Nephron (organoid): ENCODE measurements at regions not wholly inside any gene's neighbourhood (a gene's known extent, or its start where the extent isn't known, plus 50 kb on each side); places are given as distances from the start of the nearest gene placed in this dataset.

ENCODE experiments used
- H3K27ac Mint-ChIP-seq, 3 experiments: 2 replicates each; pipeline ENCODE4 v1.8.0; 2020; ENCODE audit warnings: mixed read lengths in 3 of 3, mild to moderate bottlenecking in 2 of 3, moderate library complexity in 1 of 3
- H3K27me3 Mint-ChIP-seq: 2 replicates; pipeline ENCODE4 v1.8.0; 2021; ENCODE audit warnings: low read depth, mild to moderate bottlenecking, moderate library complexity, mixed read lengths
- H3K36me3 Mint-ChIP-seq: 2 replicates; pipeline ENCODE4 v1.8.0; 2020; ENCODE audit warnings: low read depth, mixed read lengths
- H3K4me1 Mint-ChIP-seq: 2 replicates; pipeline ENCODE4 v1.8.0; 2020; ENCODE audit warnings: mixed read lengths
- H3K4me3 Mint-ChIP-seq, 3 experiments: 2 replicates each; pipeline ENCODE4 v1.8.0; 2020; ENCODE audit warnings: mild to moderate bottlenecking in 3 of 3, mixed read lengths in 3 of 3, moderate library complexity in 2 of 3
- H3K9me3 Mint-ChIP-seq: 2 replicates; pipeline ENCODE4 v1.8.0; 2020; ENCODE audit warnings: mixed read lengths
- TF ChIP-seq, protein P1 (sequence below), 3 experiments: fragments of 200-600 bp; sonication (generic); IDR thresholded peaks; one replicate each; pipeline ENCODE4 v1.5.0; 2021; ENCODE audit warnings: antibody characterized with exemption in 3 of 3; ENCODE audit not compliant: unreplicated experiment in 3 of 3

- Mint-ChIP-seq H3K9me3 (peaks cover 6% of the 10 kb centered on the region), H3K27me3 (no peaks in the 10 kb centered on the region), H3K36me3 (no peaks in the 10 kb centered on the region), H3K27ac (no peak overlapping the region), H3K4me3 (no peak overlapping the region), H3K4me1 (no peaks in the 10 kb centered on the region)
- TF ChIP-seq, protein P1, sequence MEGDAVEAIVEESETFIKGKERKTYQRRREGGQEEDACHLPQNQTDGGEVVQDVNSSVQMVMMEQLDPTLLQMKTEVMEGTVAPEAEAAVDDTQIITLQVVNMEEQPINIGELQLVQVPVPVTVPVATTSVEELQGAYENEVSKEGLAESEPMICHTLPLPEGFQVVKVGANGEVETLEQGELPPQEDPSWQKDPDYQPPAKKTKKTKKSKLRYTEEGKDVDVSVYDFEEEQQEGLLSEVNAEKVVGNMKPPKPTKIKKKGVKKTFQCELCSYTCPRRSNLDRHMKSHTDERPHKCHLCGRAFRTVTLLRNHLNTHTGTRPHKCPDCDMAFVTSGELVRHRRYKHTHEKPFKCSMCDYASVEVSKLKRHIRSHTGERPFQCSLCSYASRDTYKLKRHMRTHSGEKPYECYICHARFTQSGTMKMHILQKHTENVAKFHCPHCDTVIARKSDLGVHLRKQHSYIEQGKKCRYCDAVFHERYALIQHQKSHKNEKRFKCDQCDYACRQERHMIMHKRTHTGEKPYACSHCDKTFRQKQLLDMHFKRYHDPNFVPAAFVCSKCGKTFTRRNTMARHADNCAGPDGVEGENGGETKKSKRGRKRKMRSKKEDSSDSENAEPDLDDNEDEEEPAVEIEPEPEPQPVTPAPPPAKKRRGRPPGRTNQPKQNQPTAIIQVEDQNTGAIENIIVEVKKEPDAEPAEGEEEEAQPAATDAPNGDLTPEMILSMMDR (IDR thresholded peaks at IDR 0.05; ENCODE audit: unreplicated experiment in 3 of 3): no peak
Observed at GRCh38 chr16:55981557-55981956, 106.4 kb upstream of the CES5A start.

GRCh38 chr16:55976815-55977214, 101.6 kb upstream of the CES5A start:
- Mint-ChIP-seq H3K4me1 (no peaks in the 10 kb centered on the region), H3K36me3 (no peaks in the 10 kb centered on the region), H3K27ac (no peak overlapping the region), H3K9me3 (no peaks in the 10 kb centered on the region), H3K27me3 (no peaks in the 10 kb centered on the region), H3K4me3 (no peak overlapping the region)
- TF ChIP-seq, protein P1 (IDR thresholded peaks at IDR 0.05; ENCODE audit: unreplicated experiment in 3 of 3): no peak

GRCh38 chr16:55971447-55971846, 96.3 kb upstream of the CES5A start:
- no peaks in the 10 kb centered on the region for H3K27me3 Mint-ChIP-seq

GRCh38 chr16:55968221-55968620, 93.0 kb upstream of the CES5A start:
- no peaks in the 10 kb centered on the region for H3K27me3 Mint-ChIP-seq
- no peaks in the 10 kb centered on the region for H3K4me1 Mint-ChIP-seq
- no peaks in the 10 kb centered on the region for H3K9me3 Mint-ChIP-seq
- TF ChIP-seq, protein P1 (IDR thresholded peaks at IDR 0.05; ENCODE audit: unreplicated experiment in 3 of 3): no peak
- H3K36me3 Mint-ChIP-seq: no peaks in the 10 kb centered on the region
- H3K4me3 Mint-ChIP-seq: no peak overlapping the region
- H3K27ac Mint-ChIP-seq: no peak overlapping the region

More at GRCh38 chr16:55971447-55971846, 96.3 kb upstream of the CES5A start:
- Mint-ChIP-seq H3K27ac (no peak overlapping the region), H3K4me1 (no peaks in the 10 kb centered on the region), H3K9me3 (no peaks in the 10 kb centered on the region), H3K36me3 (no peaks in the 10 kb centered on the region), H3K4me3 (no peak overlapping the region)
- TF ChIP-seq, protein P1 (IDR thresholded peaks at IDR 0.05; ENCODE audit: unreplicated experiment in 3 of 3): no peak

GRCh38 chr16:55964923-55965475, 89.8 kb upstream of the CES5A start:
- Mint-ChIP-seq H3K36me3 (no peaks in the 10 kb centered on the region), H3K27me3 (peaks cover 4% of the 10 kb centered on the region), H3K4me1 (no peaks in the 10 kb centered on the region), H3K4me3 (no peak overlapping the region), H3K9me3 (peaks cover 4% of the 10 kb centered on the region), H3K27ac (no peak overlapping the region)
- TF ChIP-seq, protein P1 (IDR thresholded peaks at IDR 0.05; ENCODE audit: unreplicated experiment in 3 of 3): no peak

DNA sequence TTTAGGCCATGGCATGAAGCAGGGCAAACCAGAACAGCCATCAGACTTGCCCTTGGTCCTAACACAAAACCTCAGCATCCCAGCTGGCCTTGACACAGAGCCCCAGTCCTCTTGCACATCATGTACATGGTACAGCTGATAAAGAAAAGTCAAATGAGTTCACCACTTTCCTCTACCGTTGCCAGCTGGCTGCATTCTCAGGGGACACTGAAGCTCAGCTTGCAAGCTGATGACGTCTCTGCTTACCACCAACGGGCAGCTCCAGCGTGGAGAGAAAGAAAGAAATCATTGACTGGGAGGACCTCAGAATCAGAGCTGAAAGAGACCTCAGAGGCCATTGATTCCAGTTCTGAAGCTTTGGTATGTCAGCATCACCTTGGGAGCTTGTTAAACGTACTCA, 80.7 kb upstream of the CES5A start:
- Mint-ChIP-seq H3K4me1 (peaks cover 16% of the 10 kb centered on the region), H3K36me3 (no peaks in the 10 kb centered on the region), H3K4me3 (no peak overlapping the region)

More for the DNA sequence above, 80.7 kb upstream of the CES5A start:
- Mint-ChIP-seq H3K9me3 (peaks cover 8% of the 10 kb centered on the region), H3K27me3 (peaks cover 6% of the 10 kb centered on the region), H3K27ac (no peak overlapping the region)
- TF ChIP-seq, protein P1 (IDR thresholded peaks at IDR 0.05; ENCODE audit: unreplicated experiment in 3 of 3): no peak
